SIG-M5 (cell line): ENCODE measurements at regions not wholly inside any gene's neighbourhood (a gene's known extent, or its start where the extent isn't known, plus 50 kb on each side); places are given as distances from the start of the nearest gene placed in this dataset.
"Not testable (repeated sequence)": the region's sequence is repeated elsewhere in the genome, so short reads cannot be mapped to it uniquely, and the experiment has no call there.

Source experiments
- DNase-seq: peaks from one replicate; lab custom pipeline; 2025; lab: John Stamatoyannopoulos, UW

- DNase-seq = no peak
These were observed 336.6 kb downstream of the PREX1 start for GRCh38 chr20:48490961-48491831.

DNA sequence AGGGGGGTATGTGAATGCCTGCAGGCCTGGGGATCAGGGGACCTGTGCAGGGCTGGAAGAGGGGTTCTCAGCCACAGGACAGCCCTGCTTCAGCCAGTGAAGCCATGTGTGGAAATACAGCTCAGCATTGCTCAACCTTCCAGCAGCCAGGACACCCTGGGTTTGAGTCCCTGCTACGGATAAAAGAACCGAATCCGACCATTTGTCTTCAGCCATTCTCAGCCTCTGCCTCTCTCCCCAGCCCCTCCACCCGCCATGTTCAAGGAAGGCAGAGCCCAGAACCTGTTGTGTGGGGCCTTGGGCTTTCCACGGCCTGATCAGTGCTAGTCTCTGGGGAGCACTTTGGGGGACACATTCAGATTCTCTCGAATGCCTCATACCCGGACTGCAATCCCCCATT is 337.5 kb downstream of the PREX1 start:
- not testable (repeated sequence) for DNase-seq

DNA sequence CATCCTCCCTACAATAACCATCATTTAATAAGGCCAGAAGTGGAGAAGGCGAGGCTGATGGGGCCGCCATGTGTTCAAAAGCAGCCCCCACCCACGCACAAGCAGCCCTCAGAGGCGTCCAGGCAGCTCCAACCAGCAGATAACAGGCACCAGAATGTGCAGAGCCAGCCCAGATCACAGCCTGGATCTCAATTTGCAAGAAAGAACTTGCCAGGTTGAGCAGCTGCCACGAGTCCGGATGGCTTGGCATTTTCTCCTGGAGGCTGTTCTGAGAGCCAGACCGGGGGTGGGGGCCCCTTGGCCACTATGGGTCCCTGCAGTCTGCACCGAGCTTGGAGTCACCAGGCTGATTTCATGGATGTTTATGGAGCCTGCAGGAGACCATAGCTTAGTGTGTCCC is 338.1 kb downstream of the PREX1 start:
- DNase-seq = no peak

GRCh38 chr20:48489046-48489463 is 338.7 kb downstream of the PREX1 start:
- DNase-seq = no peak

DNA sequence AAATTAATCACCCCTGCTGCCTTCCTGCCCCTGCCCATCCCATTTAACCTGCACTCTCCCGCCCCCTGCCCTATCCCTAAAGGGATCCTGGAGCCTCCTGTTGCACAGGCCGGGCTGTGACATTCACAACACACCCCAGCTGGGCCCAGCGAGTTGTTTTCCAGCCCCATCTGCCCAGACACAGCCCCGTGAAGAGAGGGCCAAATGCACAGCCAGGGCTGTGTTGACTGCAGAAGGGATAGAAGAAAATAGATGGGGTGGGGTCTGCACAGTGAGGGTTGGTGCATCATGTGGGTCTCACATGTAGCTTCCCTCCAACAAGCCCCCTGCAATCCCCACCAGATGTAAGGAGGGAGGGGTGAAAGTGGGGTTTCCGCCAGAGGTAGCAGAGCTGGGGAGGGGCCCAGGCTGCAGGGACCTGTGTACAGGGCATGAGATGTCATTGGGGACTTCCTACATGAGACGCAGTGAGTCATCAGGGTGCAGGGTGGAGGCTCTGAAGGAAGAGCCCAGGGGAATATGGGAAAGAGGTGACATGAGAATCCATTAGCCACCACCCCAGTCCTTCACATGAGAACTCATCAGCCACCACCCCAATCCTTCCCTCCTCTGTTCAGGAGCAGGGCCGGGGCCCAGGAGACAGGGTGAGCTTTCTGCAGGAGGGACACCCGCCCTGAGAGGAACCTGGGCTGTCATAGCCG is 339.3 kb downstream of the PREX1 start:
- DNase-seq = not testable (repeated sequence)

- DNase-seq = no peak
These were observed 341.7 kb downstream of the PREX1 start for GRCh38 chr20:48486065-48486464.

DNA sequence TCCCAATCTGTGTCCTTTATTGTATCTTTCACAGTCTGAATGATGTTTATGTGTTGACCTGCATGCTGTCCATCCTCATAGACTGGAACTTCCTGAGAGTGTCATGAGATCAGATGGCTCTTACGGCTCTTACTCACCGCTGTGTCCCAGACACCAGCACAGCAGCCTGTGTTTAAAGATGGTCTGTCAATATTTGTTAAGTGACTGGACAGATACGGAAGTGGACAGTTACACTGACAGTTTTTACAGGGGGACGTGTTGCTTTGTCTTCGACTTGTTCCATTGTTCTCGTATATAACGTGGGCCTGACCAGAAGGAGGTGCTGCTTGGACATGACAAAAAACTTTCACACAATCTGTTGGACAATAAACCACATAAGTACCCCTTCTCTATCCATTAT is 342.6 kb downstream of the PREX1 start:
- not testable (repeated sequence) for DNase-seq

DNA sequence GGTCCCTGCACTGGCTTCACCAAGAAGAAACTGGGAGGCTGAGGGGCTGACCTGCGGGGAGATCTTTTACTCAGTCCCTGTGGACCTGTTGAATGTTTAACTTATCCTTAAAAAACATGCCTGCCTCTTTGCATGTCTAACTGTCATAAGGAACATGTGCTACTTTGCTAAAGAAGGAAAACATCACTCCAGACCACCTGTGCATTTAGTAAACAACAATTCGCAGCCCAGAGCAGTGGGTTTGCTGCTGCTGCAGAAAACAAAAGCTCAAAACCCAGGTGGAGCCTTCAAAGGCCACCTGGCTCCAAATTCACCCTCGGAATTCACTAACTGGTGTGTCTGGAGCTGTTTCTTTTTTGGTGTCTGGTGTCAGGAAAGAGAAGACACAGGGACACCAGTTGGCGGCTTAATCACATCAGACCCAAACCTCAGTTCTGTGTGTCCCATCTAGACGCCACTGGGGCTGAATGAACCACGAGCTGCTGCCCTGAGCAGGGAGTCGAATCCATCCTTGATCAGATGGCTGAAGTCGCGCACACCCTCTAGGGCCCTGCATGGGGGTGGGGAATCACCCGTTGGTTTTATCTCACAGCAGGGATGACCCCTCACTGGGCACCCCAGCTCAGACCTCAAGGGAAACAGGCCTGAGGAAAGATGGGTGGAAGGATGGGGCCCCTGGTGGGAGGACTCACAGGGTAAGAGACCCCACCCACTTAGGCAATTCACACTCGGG is 344.3 kb downstream of the PREX1 start:
- no peak for DNase-seq

- no peak for DNase-seq
These were observed 345.0 kb downstream of the PREX1 start for GRCh38 chr20:48482790-48483189.

- no peak for DNase-seq
These were observed 347.5 kb downstream of the PREX1 start for GRCh38 chr20:48480216-48480772.

DNA sequence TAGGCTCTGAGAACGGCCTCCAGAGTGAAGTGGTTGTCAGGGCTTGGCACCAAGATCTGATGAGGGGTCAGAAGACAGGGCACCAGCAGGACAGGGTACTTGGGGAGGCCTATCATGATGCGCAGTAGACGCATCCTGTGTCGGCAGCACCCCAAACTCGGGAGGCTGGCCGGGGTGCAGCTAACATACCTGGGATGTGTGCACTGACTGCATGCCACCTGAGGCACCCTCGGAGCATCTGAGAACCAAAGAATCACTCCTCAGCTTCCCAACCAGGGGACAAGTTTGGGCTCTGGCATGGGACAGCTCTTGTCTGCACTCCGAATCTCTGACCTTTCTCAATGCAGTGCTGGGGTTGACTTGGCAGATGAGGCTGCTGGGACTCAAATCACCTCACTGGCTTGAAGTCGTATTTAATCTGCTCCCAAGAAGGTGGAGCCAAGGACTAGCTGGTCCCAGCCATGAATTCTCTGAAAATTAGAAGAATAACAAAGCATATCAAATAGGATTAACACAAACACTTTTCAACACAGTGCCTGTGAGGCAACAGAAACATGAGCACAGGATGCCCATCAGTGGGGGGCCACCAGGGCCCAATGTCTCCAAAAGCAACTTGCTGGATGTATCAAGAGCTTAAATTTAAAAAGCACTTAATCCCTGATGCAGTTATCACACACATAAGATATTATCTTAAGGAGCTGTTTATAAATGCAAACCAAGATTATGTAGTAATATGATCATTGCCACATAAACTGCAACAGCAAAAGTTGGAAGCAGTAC is 348.8 kb downstream of the PREX1 start:
- no peak for DNase-seq

GRCh38 chr20:48478370-48478769 is 349.4 kb downstream of the PREX1 start:
- no peak for DNase-seq

GRCh38 chr20:48476854-48477253 is 350.9 kb downstream of the PREX1 start:
- DNase-seq = no peak

DNA sequence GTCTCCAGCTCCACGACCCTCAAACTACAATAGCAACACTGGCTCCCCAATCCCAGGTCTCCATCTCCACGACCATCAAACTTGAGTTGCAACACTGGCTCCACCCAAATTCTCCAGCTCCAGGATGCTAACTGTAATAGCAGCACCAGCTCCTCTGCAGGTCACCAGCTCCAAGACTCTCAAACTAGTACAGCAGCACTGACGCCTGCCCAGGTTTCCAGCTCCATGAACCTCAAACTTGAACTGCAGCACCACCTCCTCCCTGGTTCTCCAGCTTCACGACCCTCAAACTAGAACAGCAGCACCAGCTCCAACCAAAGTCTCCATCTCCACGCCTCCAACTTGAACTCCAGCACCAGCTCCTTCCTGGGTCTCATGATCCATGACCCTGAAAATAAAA is 353.8 kb downstream of the PREX1 start:
- no peak for DNase-seq

GRCh38 chr20:48471759-48472408 is 355.9 kb downstream of the PREX1 start:
- DNase-seq = no peak

- DNase-seq = no peak
These were observed 356.6 kb downstream of the PREX1 start for GRCh38 chr20:48471176-48471575.

DNA sequence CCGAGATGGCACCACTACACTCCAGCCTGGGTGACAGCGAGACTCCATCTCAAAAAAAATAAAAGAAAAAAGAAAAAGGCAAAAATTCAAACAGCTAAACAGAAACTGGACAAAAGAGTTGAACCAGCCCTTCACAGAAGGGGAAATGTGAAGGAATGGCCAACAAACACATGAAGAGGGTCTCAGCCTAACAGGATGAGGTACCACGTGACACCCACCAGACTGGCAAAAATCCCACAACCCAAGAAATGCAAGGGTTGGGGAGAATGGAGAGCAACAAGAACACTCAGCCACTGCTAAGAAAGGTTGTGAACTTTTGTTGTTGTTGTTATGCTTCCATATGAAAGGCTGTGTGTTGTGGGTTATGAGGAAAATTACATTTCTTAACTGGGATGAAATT is 357.7 kb downstream of the PREX1 start:
- DNase-seq = no peak

DNA sequence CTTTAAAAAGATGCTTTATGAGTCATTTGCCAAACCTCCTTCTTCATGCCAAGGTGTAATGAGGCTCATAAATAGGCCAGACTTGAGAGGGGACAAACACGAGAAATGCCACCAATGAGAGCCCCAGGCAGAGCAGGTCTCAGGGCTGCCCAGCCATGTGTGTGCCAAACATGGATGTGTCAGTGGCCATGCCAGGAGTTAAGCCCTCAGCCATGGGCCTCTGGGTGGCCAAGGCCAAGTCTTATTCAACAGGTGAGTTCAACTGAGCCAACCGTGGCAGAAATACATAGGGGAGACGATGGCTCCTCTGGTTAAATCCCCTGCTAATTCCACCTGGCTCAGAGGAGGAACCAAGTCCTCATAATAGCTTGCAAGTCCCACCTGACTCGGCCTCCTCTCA is 358.8 kb downstream of the PREX1 start:
- DNase-seq = no peak

GRCh38 chr20:48468571-48468970 is 359.2 kb downstream of the PREX1 start:
- no peak for DNase-seq

DNA sequence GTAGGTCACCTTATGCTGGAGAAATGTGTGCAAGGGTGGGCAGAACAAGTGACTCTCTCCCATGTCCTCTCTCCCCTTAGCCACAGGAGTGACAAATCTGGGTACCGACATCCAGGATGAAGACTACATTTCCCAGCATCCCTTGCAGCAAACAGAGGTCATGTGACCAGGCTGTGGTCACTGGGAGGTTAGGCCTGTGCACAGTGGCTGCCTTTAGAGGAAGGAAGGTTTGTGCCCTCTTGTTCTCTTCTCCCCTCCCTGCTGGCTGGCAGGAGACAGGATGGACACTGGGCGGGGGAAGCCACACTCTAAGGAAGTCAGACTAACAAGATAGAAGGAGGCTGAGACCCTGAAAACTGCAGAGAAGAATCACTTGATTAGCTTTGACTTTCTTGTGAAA is 360.2 kb downstream of the PREX1 start:
- DNase-seq = no peak

- no peak for DNase-seq
These were observed 362.5 kb downstream of the PREX1 start for GRCh38 chr20:48465271-48465670.
